ENCODE measurements at regions not wholly inside any gene's neighbourhood (a gene's known extent, or its start where the extent isn't known, plus 50 kb on each side); places are given as distances from the start of the nearest gene placed in this dataset.
A peak's percentile ranks its signal among the peaks of the same experiment; 100 is the strongest.

- no peak for DNase-seq
- Histone ChIP-seq H3K9me3 (no peaks in the 10 kb centered on the region), H3K4me3 (no peak overlapping the region), H3K27me3 (no peaks in the 10 kb centered on the region), H3K36me3 (no peaks in the 10 kb centered on the region), H3K4me1 (no peaks in the 10 kb centered on the region), H3K27ac (no peak overlapping the region)
- no peak for ATAC-seq
- intact Hi-C loops (cut with DNase I), result no loop called here
- WGBS (ENCODE audit: insufficient coverage, low coverage, low lambda C conversion rate, missing lambda C conversion rate), result 33% methylated on average over 1 of the region's 1 CpG
- TF ChIP-seq CTCF (IDR thresholded peaks at IDR 0.05), result no peak
- TF ChIP-seq POLR2A (IDR thresholded peaks at IDR 0.05), result no peak
Observed at GRCh38 chr14:30417999-30418398, 141.0 kb upstream of the G2E3 start.

GRCh38 chr14:30419037-30419436, 139.9 kb upstream of the G2E3 start:
- H3K27ac ChIP-seq, result no peak overlapping the region
- no peaks in the 10 kb centered on the region for H3K4me1 ChIP-seq
- no peaks in the 10 kb centered on the region for H3K27me3 ChIP-seq
- TF ChIP-seq CTCF (IDR thresholded peaks at IDR 0.05), result no peak
- TF ChIP-seq POLR2A (IDR thresholded peaks at IDR 0.05), result no peak
- no peaks in the 10 kb centered on the region for H3K9me3 ChIP-seq
- intact Hi-C loops (cut with DNase I), result no loop called here
- H3K4me3 ChIP-seq, result no peak overlapping the region
- ATAC-seq (peak in 3 of 4 donors; percentile 36 to 65 (median 56)), DNase-seq (no peak)
- no peaks in the 10 kb centered on the region for H3K36me3 ChIP-seq

DNA sequence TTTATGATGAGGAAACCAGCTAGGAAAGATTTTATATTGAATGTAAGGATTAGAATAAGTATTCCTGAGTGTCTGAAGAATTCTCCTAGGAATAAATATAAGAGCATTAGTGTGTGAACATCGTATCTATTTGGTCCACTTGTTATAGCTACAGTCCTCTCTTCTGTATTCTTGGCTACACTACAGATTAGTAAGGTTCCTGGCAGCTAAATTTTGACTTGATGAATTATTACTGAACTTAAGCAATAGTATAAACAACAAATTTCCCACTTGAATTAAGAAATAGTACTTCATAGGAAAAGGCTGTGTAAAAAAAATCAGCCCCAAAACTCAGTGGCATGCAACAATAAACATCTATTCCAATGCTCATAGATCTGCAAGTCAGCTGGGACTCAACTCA, 138.4 kb upstream of the G2E3 start:
- intact Hi-C loops (cut with DNase I), result no loop called here
- Histone ChIP-seq H3K36me3 (no peaks in the 10 kb centered on the region), H3K27ac (no peak overlapping the region), H3K4me1 (no peaks in the 10 kb centered on the region), H3K27me3 (no peaks in the 10 kb centered on the region), H3K9me3 (no peaks in the 10 kb centered on the region), H3K4me3 (no peak overlapping the region)
- TF ChIP-seq CTCF (IDR thresholded peaks at IDR 0.05) (no peak), POLR2A (IDR thresholded peaks at IDR 0.05) (no peak)
- 22% methylated on average over 1 of the region's 1 CpG for WGBS (ENCODE audit: insufficient coverage, low coverage, low lambda C conversion rate, missing lambda C conversion rate)
- no peak for DNase-seq
- no peak for ATAC-seq

GRCh38 chr14:30426463-30426862, 132.5 kb upstream of the G2E3 start:
- H3K9me3 ChIP-seq, result no peaks in the 10 kb centered on the region
- H3K27me3 ChIP-seq, result no peaks in the 10 kb centered on the region
- TF ChIP-seq POLR2A (IDR thresholded peaks at IDR 0.05), result no peak
- no peak for TF ChIP-seq CTCF (IDR thresholded peaks at IDR 0.05)
- no peak overlapping the region for H3K27ac ChIP-seq
- ATAC-seq (no peak), DNase-seq (no peak)
- WGBS (ENCODE audit: insufficient coverage, low coverage, low lambda C conversion rate, missing lambda C conversion rate), result 38% methylated on average over 1 of the region's 1 CpG
- intact Hi-C loops (cut with DNase I), result no loop called here
- no peak overlapping the region for H3K4me3 ChIP-seq
- no peaks in the 10 kb centered on the region for H3K36me3 ChIP-seq
- no peaks in the 10 kb centered on the region for H3K4me1 ChIP-seq

DNA sequence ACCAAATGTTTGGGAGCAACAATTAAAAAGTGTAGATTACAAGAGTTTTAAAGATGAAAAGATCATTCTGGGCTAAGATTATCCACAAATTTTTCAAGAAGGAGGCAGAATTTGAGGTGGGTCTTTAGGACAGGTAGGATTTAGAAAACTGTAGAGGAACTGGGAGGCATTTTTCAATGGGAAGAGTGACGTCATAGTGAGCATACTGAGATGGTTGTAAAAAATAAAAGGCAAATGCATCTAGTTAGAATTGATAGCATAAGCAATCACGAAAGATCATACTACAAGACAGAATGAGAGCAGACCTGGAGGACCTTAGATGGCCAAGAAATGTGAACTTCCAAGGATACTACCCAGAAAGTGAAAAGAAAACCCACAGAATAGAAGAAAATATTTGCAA, 131.6 kb upstream of the G2E3 start:
- TF ChIP-seq POLR2A (IDR thresholded peaks at IDR 0.05) (no peak), CTCF (IDR thresholded peaks at IDR 0.05) (no peak)
- Histone ChIP-seq H3K36me3 (no peaks in the 10 kb centered on the region), H3K27ac (no peak overlapping the region), H3K9me3 (no peaks in the 10 kb centered on the region), H3K4me3 (no peak overlapping the region), H3K27me3 (no peaks in the 10 kb centered on the region), H3K4me1 (no peaks in the 10 kb centered on the region)
- WGBS (ENCODE audit: insufficient coverage, low coverage, low lambda C conversion rate, missing lambda C conversion rate), result 47% methylated on average over 2 of the region's 2 CpGs
- DNase-seq, result no peak
- intact Hi-C loops (cut with DNase I), result no loop called here
- ATAC-seq, result no peak
